NCI-H146 treated with DMSO at 0.1 percent for 48 hours (cell line): ENCODE measurements at regions not wholly inside any gene's neighbourhood (a gene's known extent, or its start where the extent isn't known, plus 50 kb on each side); places are given as distances from the start of the nearest gene placed in this dataset.
"Not testable (repeated sequence)": the region's sequence is repeated elsewhere in the genome, so short reads cannot be mapped to it uniquely, and the experiment has no call there.

Experiments used
- DNase-seq: peaks from one replicate; lab custom pipeline; 2025; ENCODE audit not compliant: unreplicated experiment; lab: John Stamatoyannopoulos, UW

- no peak for DNase-seq
Measured at GRCh38 chr7:113402482-113402881, 284.1 kb upstream of the SMIM30 start.

- no peak for DNase-seq
Measured at GRCh38 chr7:113402005-113402404, 283.7 kb upstream of the SMIM30 start.

- no peak for DNase-seq
Measured at GRCh38 chr7:113394856-113395255, 276.5 kb upstream of the SMIM30 start.

- DNase-seq, result no peak
Measured at GRCh38 chr7:113392841-113393540, 274.6 kb upstream of the SMIM30 start.

GRCh38 chr7:113392421-113392820 is 274.1 kb upstream of the SMIM30 start:
- DNase-seq, result no peak

- no peak for DNase-seq
Measured at GRCh38 chr7:113389112-113389646, 270.8 kb upstream of the SMIM30 start.

GRCh38 chr7:113383638-113384037 is 265.3 kb upstream of the SMIM30 start:
- no peak for DNase-seq

GRCh38 chr7:113379746-113380145 is 261.4 kb upstream of the SMIM30 start:
- no peak for DNase-seq

GRCh38 chr7:113374955-113375354 is 256.6 kb upstream of the SMIM30 start:
- DNase-seq, result no peak

GRCh38 chr7:113373863-113374262 is 255.5 kb upstream of the SMIM30 start:
- DNase-seq, result no peak

GRCh38 chr7:113371416-113372043 is 253.2 kb upstream of the SMIM30 start:
- DNase-seq, result no peak

- no peak for DNase-seq
Measured at GRCh38 chr7:113370910-113371309, 252.6 kb upstream of the SMIM30 start.

- DNase-seq, result no peak
Measured at GRCh38 chr7:113368256-113368655, 249.9 kb upstream of the SMIM30 start.

GRCh38 chr7:113367041-113367586 is 248.8 kb upstream of the SMIM30 start:
- no peak for DNase-seq

GRCh38 chr7:113366122-113366521 is 247.8 kb upstream of the SMIM30 start:
- DNase-seq, result no peak

- no peak for DNase-seq
Measured at GRCh38 chr7:113349339-113349738, 231.0 kb upstream of the SMIM30 start.

- DNase-seq, result no peak
Measured at GRCh38 chr7:113339661-113340060, 221.3 kb upstream of the SMIM30 start.

GRCh38 chr7:113338071-113338696 is 219.8 kb upstream of the SMIM30 start:
- DNase-seq, result no peak

- not testable (repeated sequence) for DNase-seq
Measured at GRCh38 chr7:113336838-113337237, 218.5 kb upstream of the SMIM30 start.

- DNase-seq, result no peak
Measured at GRCh38 chr7:113331155-113331898, 213.0 kb upstream of the SMIM30 start.

- no peak for DNase-seq
Measured at GRCh38 chr7:113321201-113321600, 202.8 kb upstream of the SMIM30 start.
